Neural progenitor cell (in vitro differentiated cells): ENCODE measurements at regions not wholly inside any gene's neighbourhood (a gene's known extent, or its start where the extent isn't known, plus 50 kb on each side); places are given as distances from the start of the nearest gene placed in this dataset.

ENCODE experiments used
- DNase-seq: peaks from one replicate; pipeline ENCODE4 v3.0.0-alpha.2; 2016; ENCODE audit warnings: low spot score
- H2AFZ ChIP-seq: fragments of 200-600 bp; sonication (generic); replicated peaks from 2 replicates; pipeline ENCODE4 v1.6.1; 2016; ENCODE audit warnings: antibody characterized with exemption
- H3F3A ChIP-seq: fragments of 200-600 bp; sonication (generic); 2 replicates; pipeline ENCODE4 v1.6.1; 2016; ENCODE audit warnings: antibody characterized with exemption, low read depth
- H3K27ac ChIP-seq: fragments of 200-600 bp; sonication (generic); 2 replicates; pipeline ENCODE4 v1.5.1; 2016; ENCODE audit warnings: mild to moderate bottlenecking
- H3K27me3 ChIP-seq: fragments of 200-600 bp; sonication (generic); 2 replicates; pipeline ENCODE4 v1.6.1; 2016; ENCODE audit warnings: mild to moderate bottlenecking, moderate library complexity
- H3K36me3 ChIP-seq: fragments of 200-600 bp; sonication (generic); 2 replicates; pipeline ENCODE4 v1.5.1; 2016
- H3K4me1 ChIP-seq: fragments of 200-600 bp; sonication (generic); 2 replicates; pipeline ENCODE4 v1.6.1; 2016; ENCODE audit warnings: mixed run types
- H3K4me2 ChIP-seq: fragments of 200-600 bp; sonication (generic); 2 replicates; pipeline ENCODE4 v1.6.1; 2016
- H3K4me3 ChIP-seq: fragments of 200-600 bp; sonication (generic); 2 replicates; pipeline ENCODE4 v1.5.1; 2016
- H3K79me2 ChIP-seq: fragments of 200-600 bp; sonication (generic); 2 replicates; pipeline ENCODE4 v1.6.1; 2016; ENCODE audit warnings: low read depth
- H3K9ac ChIP-seq: fragments of 200-600 bp; sonication (generic); 2 replicates; pipeline ENCODE4 v1.6.1; 2016
- H3K9me3 ChIP-seq: fragments of 200-600 bp; sonication (generic); 2 replicates; pipeline ENCODE4 v1.5.1; 2016; ENCODE audit warnings: low read depth
- H4K20me1 ChIP-seq: fragments of 200-600 bp; sonication (generic); 2 replicates; pipeline ENCODE4 v1.6.1; 2016; ENCODE audit warnings: low read depth
- H3K27ac Mint-ChIP-seq: 3 replicates; pipeline ENCODE4 v1.8.0; 2021; ENCODE audit warnings: mixed read lengths
- H3K27me3 Mint-ChIP-seq: 2 replicates; pipeline ENCODE4 v1.8.0; 2022; ENCODE audit warnings: low read depth, mild to moderate bottlenecking, inconsistent platforms, moderate library complexity, mixed read lengths; ENCODE audit not compliant: insufficient read depth
- H3K36me3 Mint-ChIP-seq: 3 replicates; pipeline ENCODE4 v1.8.0; 2021; ENCODE audit warnings: mixed read lengths
- H3K4me1 Mint-ChIP-seq: 3 replicates; pipeline ENCODE4 v1.8.0; 2021; ENCODE audit warnings: mixed read lengths
- H3K4me3 Mint-ChIP-seq: 3 replicates; pipeline ENCODE4 v1.8.0; 2021; ENCODE audit warnings: mild to moderate bottlenecking, moderate library complexity, mixed read lengths
- H3K9me3 Mint-ChIP-seq: 3 replicates; pipeline ENCODE4 v1.8.0; 2020; ENCODE audit warnings: mixed read lengths
- CTCF ChIP-seq: fragments of 200-600 bp; sonication (generic); IDR thresholded peaks from 2 replicates; pipeline ENCODE4 v1.5.1; 2017; ENCODE audit warnings: antibody characterized with exemption, mild to moderate bottlenecking
- EZH2 ChIP-seq: fragments of 200-600 bp; sonication (generic); IDR thresholded peaks from 2 replicates; pipeline ENCODE4 v1.6.1; 2017; ENCODE audit warnings: antibody characterized with exemption, mild to moderate bottlenecking, moderate library complexity
- EZH2phosphoT487 ChIP-seq: fragments of 200-600 bp; sonication (generic); IDR thresholded peaks from 2 replicates; pipeline ENCODE4 v1.6.1; 2017; ENCODE audit warnings: antibody characterized with exemption

GRCh38 chr7:48748081-48748833 is 176.1 kb upstream of the CDC14C start:
- Histone ChIP-seq H3K4me3 (no peak overlapping the region), H4K20me1 (no peaks in the 10 kb centered on the region), H3K4me2 (no peak overlapping the region), H3K36me3 (no peaks in the 10 kb centered on the region), H3F3A (no peaks in the 10 kb centered on the region), H3K27ac (no peak overlapping the region), H3K79me2 (no peaks in the 10 kb centered on the region), H3K9me3 (no peaks in the 10 kb centered on the region), H3K4me1 (no peaks in the 10 kb centered on the region), H2AFZ (no peak overlapping the region), H3K9ac (no peak overlapping the region), H3K27me3 (no peaks in the 10 kb centered on the region)
- Mint-ChIP-seq H3K4me1 (no peaks in the 10 kb centered on the region), H3K36me3 (no peaks in the 10 kb centered on the region), H3K27ac (no peak overlapping the region), H3K9me3 (peaks cover 2% of the 10 kb centered on the region), H3K4me3 (no peak overlapping the region), H3K27me3 (peaks cover 3% of the 10 kb centered on the region)
- DNase-seq = no peak
- no peak for TF ChIP-seq CTCF
- no peak for TF ChIP-seq EZH2phosphoT487
- TF ChIP-seq EZH2 = no peak

DNA sequence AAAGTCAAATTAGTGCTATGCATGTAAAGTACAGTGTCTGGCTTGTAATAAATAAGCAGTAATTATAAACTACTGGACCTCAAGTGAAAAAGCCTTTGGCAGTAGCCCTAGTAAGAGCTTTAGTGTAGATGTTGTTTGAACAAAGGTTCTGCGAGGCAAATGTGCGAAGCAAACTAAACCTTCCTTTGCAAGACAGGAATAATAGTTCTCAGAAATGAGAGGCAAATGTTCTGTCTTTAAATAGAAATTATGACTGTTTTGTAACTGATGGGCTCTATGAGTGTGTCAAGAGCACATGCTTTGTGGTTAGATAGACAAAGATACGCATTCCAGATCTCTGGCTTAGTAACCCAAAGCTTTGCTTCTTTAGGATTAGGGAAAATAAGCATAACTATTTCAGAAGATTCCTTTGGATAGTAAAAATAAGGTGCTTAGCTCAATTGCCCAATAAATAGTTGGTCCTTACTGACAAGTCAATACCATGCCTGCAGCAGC is 169.2 kb upstream of the CDC14C start:
- H3K36me3 ChIP-seq = no peaks in the 10 kb centered on the region
- H3K27me3 Mint-ChIP-seq = peaks cover 2% of the 10 kb centered on the region
- no peak overlapping the region for H3K4me3 ChIP-seq
- H3K79me2 ChIP-seq = no peaks in the 10 kb centered on the region
- H3K27ac ChIP-seq = no peak overlapping the region
- H3K9ac ChIP-seq = no peak overlapping the region
- no peaks in the 10 kb centered on the region for H3K4me1 ChIP-seq
- no peak overlapping the region for H3K4me3 Mint-ChIP-seq
- H3K4me2 ChIP-seq = no peak overlapping the region
- peaks cover 2% of the 10 kb centered on the region for H3K9me3 Mint-ChIP-seq
- H3K27ac Mint-ChIP-seq = no peak overlapping the region
- H3K9me3 ChIP-seq = no peaks in the 10 kb centered on the region
- DNase-seq = no peak
- peaks cover 3% of the 10 kb centered on the region for H3K4me1 Mint-ChIP-seq
- H3K27me3 ChIP-seq = no peaks in the 10 kb centered on the region
- no peak for TF ChIP-seq CTCF
- TF ChIP-seq EZH2 = no peak
- TF ChIP-seq EZH2phosphoT487 = no peak
- no peaks in the 10 kb centered on the region for H3F3A ChIP-seq
- no peak overlapping the region for H2AFZ ChIP-seq
- H4K20me1 ChIP-seq = no peaks in the 10 kb centered on the region
- no peaks in the 10 kb centered on the region for H3K36me3 Mint-ChIP-seq

GRCh38 chr7:48759431-48760080 is 164.8 kb upstream of the CDC14C start:
- TF ChIP-seq EZH2 (no peak), CTCF (no peak), EZH2phosphoT487 (no peak)
- Histone ChIP-seq H2AFZ (no peak overlapping the region), H4K20me1 (no peaks in the 10 kb centered on the region), H3K9me3 (no peaks in the 10 kb centered on the region), H3K4me3 (no peak overlapping the region), H3K9ac (no peak overlapping the region), H3K4me1 (no peaks in the 10 kb centered on the region), H3K79me2 (no peaks in the 10 kb centered on the region), H3F3A (no peaks in the 10 kb centered on the region), H3K4me2 (no peak overlapping the region), H3K36me3 (no peaks in the 10 kb centered on the region), H3K27me3 (no peaks in the 10 kb centered on the region), H3K27ac (no peak overlapping the region)
- no peak for DNase-seq
- H3K4me3 Mint-ChIP-seq = no peak overlapping the region
- no peaks in the 10 kb centered on the region for H3K27me3 Mint-ChIP-seq
- peaks cover 7% of the 10 kb centered on the region for H3K9me3 Mint-ChIP-seq
- H3K36me3 Mint-ChIP-seq = no peaks in the 10 kb centered on the region
- peaks cover 3% of the 10 kb centered on the region for H3K4me1 Mint-ChIP-seq
- no peak overlapping the region for H3K27ac Mint-ChIP-seq
